Neural progenitor cell (in vitro differentiated cells): ENCODE measurements at regions not wholly inside any gene's neighbourhood (a gene's known extent, or its start where the extent isn't known, plus 50 kb on each side); places are given as distances from the start of the nearest gene placed in this dataset.

Experiments used
- DNase-seq: peaks from one replicate; pipeline ENCODE4 v3.0.0-alpha.2; 2016; ENCODE audit warnings: low spot score
- H2AFZ ChIP-seq: fragments of 200-600 bp; sonication (generic); replicated peaks from 2 replicates; pipeline ENCODE4 v1.6.1; 2016; ENCODE audit warnings: antibody characterized with exemption
- H3F3A ChIP-seq: fragments of 200-600 bp; sonication (generic); 2 replicates; pipeline ENCODE4 v1.6.1; 2016; ENCODE audit warnings: antibody characterized with exemption, low read depth
- H3K27ac ChIP-seq: fragments of 200-600 bp; sonication (generic); 2 replicates; pipeline ENCODE4 v1.5.1; 2016; ENCODE audit warnings: mild to moderate bottlenecking
- H3K27me3 ChIP-seq: fragments of 200-600 bp; sonication (generic); 2 replicates; pipeline ENCODE4 v1.6.1; 2016; ENCODE audit warnings: mild to moderate bottlenecking, moderate library complexity
- H3K36me3 ChIP-seq: fragments of 200-600 bp; sonication (generic); 2 replicates; pipeline ENCODE4 v1.5.1; 2016
- H3K4me1 ChIP-seq: fragments of 200-600 bp; sonication (generic); 2 replicates; pipeline ENCODE4 v1.6.1; 2016; ENCODE audit warnings: mixed run types
- H3K4me2 ChIP-seq: fragments of 200-600 bp; sonication (generic); 2 replicates; pipeline ENCODE4 v1.6.1; 2016
- H3K4me3 ChIP-seq: fragments of 200-600 bp; sonication (generic); 2 replicates; pipeline ENCODE4 v1.5.1; 2016
- H3K79me2 ChIP-seq: fragments of 200-600 bp; sonication (generic); 2 replicates; pipeline ENCODE4 v1.6.1; 2016; ENCODE audit warnings: low read depth
- H3K9ac ChIP-seq: fragments of 200-600 bp; sonication (generic); 2 replicates; pipeline ENCODE4 v1.6.1; 2016
- H3K9me3 ChIP-seq: fragments of 200-600 bp; sonication (generic); 2 replicates; pipeline ENCODE4 v1.5.1; 2016; ENCODE audit warnings: low read depth
- H4K20me1 ChIP-seq: fragments of 200-600 bp; sonication (generic); 2 replicates; pipeline ENCODE4 v1.6.1; 2016; ENCODE audit warnings: low read depth
- H3K27ac Mint-ChIP-seq: 3 replicates; pipeline ENCODE4 v1.8.0; 2021; ENCODE audit warnings: mixed read lengths
- H3K27me3 Mint-ChIP-seq: 2 replicates; pipeline ENCODE4 v1.8.0; 2022; ENCODE audit warnings: low read depth, mild to moderate bottlenecking, inconsistent platforms, moderate library complexity, mixed read lengths; ENCODE audit not compliant: insufficient read depth
- H3K36me3 Mint-ChIP-seq: 3 replicates; pipeline ENCODE4 v1.8.0; 2021; ENCODE audit warnings: mixed read lengths
- H3K4me1 Mint-ChIP-seq: 3 replicates; pipeline ENCODE4 v1.8.0; 2021; ENCODE audit warnings: mixed read lengths
- H3K4me3 Mint-ChIP-seq: 3 replicates; pipeline ENCODE4 v1.8.0; 2021; ENCODE audit warnings: mild to moderate bottlenecking, moderate library complexity, mixed read lengths
- H3K9me3 Mint-ChIP-seq: 3 replicates; pipeline ENCODE4 v1.8.0; 2020; ENCODE audit warnings: mixed read lengths
- CTCF ChIP-seq: fragments of 200-600 bp; sonication (generic); IDR thresholded peaks from 2 replicates; pipeline ENCODE4 v1.5.1; 2017; ENCODE audit warnings: antibody characterized with exemption, mild to moderate bottlenecking
- EZH2 ChIP-seq: fragments of 200-600 bp; sonication (generic); IDR thresholded peaks from 2 replicates; pipeline ENCODE4 v1.6.1; 2017; ENCODE audit warnings: antibody characterized with exemption, mild to moderate bottlenecking, moderate library complexity
- EZH2phosphoT487 ChIP-seq: fragments of 200-600 bp; sonication (generic); IDR thresholded peaks from 2 replicates; pipeline ENCODE4 v1.6.1; 2017; ENCODE audit warnings: antibody characterized with exemption

- no peak overlapping the region for H3K4me2 ChIP-seq
- H3K9me3 ChIP-seq: peaks cover 6% of the 10 kb centered on the region
- no peak overlapping the region for H3K27ac ChIP-seq
- no peak overlapping the region for H2AFZ ChIP-seq
- Mint-ChIP-seq H3K27me3 (no peaks in the 10 kb centered on the region), H3K9me3 (peaks cover 5% of the 10 kb centered on the region), H3K4me1 (no peaks in the 10 kb centered on the region), H3K36me3 (no peaks in the 10 kb centered on the region), H3K27ac (no peak overlapping the region), H3K4me3 (no peak overlapping the region)
- H3K27me3 ChIP-seq: no peaks in the 10 kb centered on the region
- TF ChIP-seq CTCF: no peak
- TF ChIP-seq EZH2phosphoT487: no peak
- TF ChIP-seq EZH2: no peak
- no peak overlapping the region for H3K9ac ChIP-seq
- H3K79me2 ChIP-seq: no peaks in the 10 kb centered on the region
- H3K4me3 ChIP-seq: no peak overlapping the region
- DNase-seq: no peak
- no peaks in the 10 kb centered on the region for H4K20me1 ChIP-seq
- H3K4me1 ChIP-seq: no peaks in the 10 kb centered on the region
- no peaks in the 10 kb centered on the region for H3F3A ChIP-seq
- H3K36me3 ChIP-seq: no peaks in the 10 kb centered on the region
Measured at GRCh38 chr1:79325126-79325525, 318.6 kb upstream of the ADGRL4 start.

- H3K36me3 Mint-ChIP-seq: no peaks in the 10 kb centered on the region
Measured at GRCh38 chr1:79323239-79324025, 316.9 kb upstream of the ADGRL4 start.

GRCh38 chr1:79322511-79323027 lies 316.0 kb upstream of the ADGRL4 start:
- Histone ChIP-seq H3K4me3 (no peak overlapping the region), H3K9me3 (peaks cover 5% of the 10 kb centered on the region), H3K4me2 (no peak overlapping the region), H3K36me3 (no peaks in the 10 kb centered on the region), H4K20me1 (no peaks in the 10 kb centered on the region), H3K27me3 (no peaks in the 10 kb centered on the region), H3K9ac (no peak overlapping the region), H3K79me2 (no peaks in the 10 kb centered on the region), H3F3A (no peaks in the 10 kb centered on the region), H3K4me1 (no peaks in the 10 kb centered on the region), H3K27ac (no peak overlapping the region), H2AFZ (no peak overlapping the region)
- Mint-ChIP-seq H3K4me3 (no peak overlapping the region), H3K36me3 (no peaks in the 10 kb centered on the region), H3K9me3 (peaks cover 5% of the 10 kb centered on the region), H3K27ac (no peak overlapping the region), H3K27me3 (no peaks in the 10 kb centered on the region), H3K4me1 (no peaks in the 10 kb centered on the region)
- TF ChIP-seq EZH2phosphoT487 (no peak), EZH2 (no peak), CTCF (peak; percentile 17)
- DNase-seq: no peak

More at GRCh38 chr1:79323239-79324025, 316.9 kb upstream of the ADGRL4 start:
- H3K79me2 ChIP-seq: no peaks in the 10 kb centered on the region
- peaks cover 6% of the 10 kb centered on the region for H3K9me3 ChIP-seq
- H3F3A ChIP-seq: no peaks in the 10 kb centered on the region
- Mint-ChIP-seq H3K4me1 (no peaks in the 10 kb centered on the region), H3K9me3 (peaks cover 5% of the 10 kb centered on the region), H3K27me3 (no peaks in the 10 kb centered on the region), H3K4me3 (no peak overlapping the region), H3K27ac (no peak overlapping the region)
- H3K27me3 ChIP-seq: no peaks in the 10 kb centered on the region
- no peak for DNase-seq
- H3K27ac ChIP-seq: no peak overlapping the region
- no peak overlapping the region for H2AFZ ChIP-seq
- no peaks in the 10 kb centered on the region for H3K36me3 ChIP-seq
- no peaks in the 10 kb centered on the region for H4K20me1 ChIP-seq
- TF ChIP-seq EZH2phosphoT487: no peak
- H3K4me1 ChIP-seq: no peaks in the 10 kb centered on the region
- H3K4me3 ChIP-seq: no peak overlapping the region
- H3K9ac ChIP-seq: no peak overlapping the region
- no peak overlapping the region for H3K4me2 ChIP-seq

GRCh38 chr1:79312438-79312837 lies 305.9 kb upstream of the ADGRL4 start:
- Mint-ChIP-seq H3K4me1 (no peaks in the 10 kb centered on the region), H3K9me3 (peaks cover 5% of the 10 kb centered on the region), H3K27me3 (no peaks in the 10 kb centered on the region), H3K4me3 (no peak overlapping the region), H3K27ac (no peak overlapping the region), H3K36me3 (no peaks in the 10 kb centered on the region)
- Histone ChIP-seq H3K9ac (no peak overlapping the region), H3K79me2 (no peaks in the 10 kb centered on the region), H3K27ac (no peak overlapping the region), H3K27me3 (no peaks in the 10 kb centered on the region), H3K36me3 (no peaks in the 10 kb centered on the region), H3K9me3 (no peaks in the 10 kb centered on the region), H2AFZ (no peak overlapping the region), H3F3A (no peaks in the 10 kb centered on the region), H4K20me1 (no peaks in the 10 kb centered on the region), H3K4me1 (no peaks in the 10 kb centered on the region), H3K4me2 (no peak overlapping the region), H3K4me3 (no peak overlapping the region)
- DNase-seq: no peak
- no peak for TF ChIP-seq EZH2
- no peak for TF ChIP-seq EZH2phosphoT487
- TF ChIP-seq CTCF: no peak
